Neutrophil (primary cell): ENCODE measurements at regions not wholly inside any gene's neighbourhood (a gene's known extent, or its start where the extent isn't known, plus 50 kb on each side); places are given as distances from the start of the nearest gene placed in this dataset.

Experiments used
- H3K27ac ChIP-seq: fragments of 200-600 bp; sonication (generic); 2 replicates; pipeline ENCODE4 v1.5.1; 2016; ENCODE audit warnings: mild to moderate bottlenecking, moderate library complexity
- H3K27me3 ChIP-seq: fragments of 200-600 bp; sonication (generic); 2 replicates; pipeline ENCODE4 v1.6.0; 2016; ENCODE audit warnings: mild to moderate bottlenecking
- H3K36me3 ChIP-seq: fragments of 200-600 bp; sonication (generic); 2 replicates; pipeline ENCODE4 v1.5.1; 2017
- H3K4me1 ChIP-seq, 2 experiments: fragments of 200-600 bp in 1 of 2; sonication (generic) in 1 of 2; 1 replicate in 1 of 2; 2 replicates in 1 of 2; pipeline versions ENCODE4 v1.5.1 to v1.6.1; 2013 to 2016; ENCODE audit warnings: low read depth in 1 of 2, low read length in 1 of 2, mild to moderate bottlenecking in 1 of 2, moderate library complexity in 1 of 2; ENCODE audit not compliant: control insufficient read depth in 1 of 2, insufficient read depth in 1 of 2
- H3K4me3 ChIP-seq, 2 experiments: fragments of 200-600 bp in 1 of 2; sonication (generic) in 1 of 2; 1 replicate in 1 of 2; 2 replicates in 1 of 2; pipeline ENCODE4 v1.5.1; 2013 to 2016; ENCODE audit warnings: low read depth in 1 of 2, low read length in 1 of 2, mild to moderate bottlenecking in 1 of 2, moderate library complexity in 1 of 2
- H3K9me3 ChIP-seq: fragments of 200-600 bp; sonication (generic); 2 replicates; pipeline ENCODE4 v1.5.1; 2016
- TF ChIP-seq, protein P1 (sequence below): fragments of 200-600 bp; sonication (generic); IDR thresholded peaks from 2 replicates; pipeline ENCODE4 v1.5.1; 2016; ENCODE audit warnings: antibody characterized with exemption

DNA sequence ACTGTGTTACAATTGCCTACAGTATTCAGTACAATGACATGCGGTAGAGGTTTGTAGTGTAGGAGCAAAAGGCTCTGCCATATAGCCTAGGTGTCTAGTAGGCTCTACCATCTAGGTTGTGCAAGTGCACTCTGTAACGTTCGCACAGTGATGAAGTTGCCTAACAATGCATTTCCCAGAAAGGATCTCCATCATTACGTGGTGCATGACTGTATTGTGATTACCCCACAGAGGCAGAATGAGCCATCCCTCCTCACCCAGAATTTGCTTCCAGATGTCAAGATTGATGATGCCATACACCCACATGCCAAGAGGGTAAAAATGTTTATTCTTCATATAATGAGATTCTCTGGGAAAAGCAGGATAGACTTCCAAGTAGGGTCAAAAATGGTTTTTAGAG lies 199.3 kb upstream of the CTTNBP2NL start:
- Histone ChIP-seq H3K4me1 (no peaks in the 10 kb centered on the region), H3K27me3 (no peaks in the 10 kb centered on the region), H3K27ac (no peak overlapping the region), H3K36me3 (no peaks in the 10 kb centered on the region), H3K4me3 (no peak overlapping the region), H3K9me3 (no peaks in the 10 kb centered on the region)
- TF ChIP-seq, protein P1, sequence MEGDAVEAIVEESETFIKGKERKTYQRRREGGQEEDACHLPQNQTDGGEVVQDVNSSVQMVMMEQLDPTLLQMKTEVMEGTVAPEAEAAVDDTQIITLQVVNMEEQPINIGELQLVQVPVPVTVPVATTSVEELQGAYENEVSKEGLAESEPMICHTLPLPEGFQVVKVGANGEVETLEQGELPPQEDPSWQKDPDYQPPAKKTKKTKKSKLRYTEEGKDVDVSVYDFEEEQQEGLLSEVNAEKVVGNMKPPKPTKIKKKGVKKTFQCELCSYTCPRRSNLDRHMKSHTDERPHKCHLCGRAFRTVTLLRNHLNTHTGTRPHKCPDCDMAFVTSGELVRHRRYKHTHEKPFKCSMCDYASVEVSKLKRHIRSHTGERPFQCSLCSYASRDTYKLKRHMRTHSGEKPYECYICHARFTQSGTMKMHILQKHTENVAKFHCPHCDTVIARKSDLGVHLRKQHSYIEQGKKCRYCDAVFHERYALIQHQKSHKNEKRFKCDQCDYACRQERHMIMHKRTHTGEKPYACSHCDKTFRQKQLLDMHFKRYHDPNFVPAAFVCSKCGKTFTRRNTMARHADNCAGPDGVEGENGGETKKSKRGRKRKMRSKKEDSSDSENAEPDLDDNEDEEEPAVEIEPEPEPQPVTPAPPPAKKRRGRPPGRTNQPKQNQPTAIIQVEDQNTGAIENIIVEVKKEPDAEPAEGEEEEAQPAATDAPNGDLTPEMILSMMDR, result no peak

DNA sequence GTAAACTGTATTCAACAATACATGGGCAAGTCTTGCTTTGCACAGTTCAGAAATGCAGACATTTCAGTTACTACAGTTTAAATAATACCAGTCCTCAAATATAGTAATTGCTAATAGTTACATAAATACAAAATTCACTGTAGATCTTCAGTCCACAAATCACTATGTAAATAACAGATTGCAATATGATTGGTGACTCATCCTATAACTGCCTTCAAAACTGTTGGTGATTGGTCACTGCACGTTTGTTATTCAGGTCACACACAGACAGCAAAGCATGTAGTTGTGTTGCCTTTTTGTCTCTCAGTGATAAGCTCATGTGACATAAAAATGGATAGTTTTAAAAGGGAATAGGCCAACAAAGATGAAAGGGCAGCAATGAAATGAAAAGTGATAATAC lies 186.5 kb upstream of the CTTNBP2NL start:
- H3K27ac ChIP-seq, result no peak overlapping the region
- no peaks in the 10 kb centered on the region for H3K9me3 ChIP-seq
- no peaks in the 10 kb centered on the region for H3K36me3 ChIP-seq
- TF ChIP-seq, protein P1, result no peak
- H3K4me1 ChIP-seq, result no peaks in the 10 kb centered on the region
- H3K27me3 ChIP-seq, result no peaks in the 10 kb centered on the region
- H3K4me3 ChIP-seq, result no peak overlapping the region

DNA sequence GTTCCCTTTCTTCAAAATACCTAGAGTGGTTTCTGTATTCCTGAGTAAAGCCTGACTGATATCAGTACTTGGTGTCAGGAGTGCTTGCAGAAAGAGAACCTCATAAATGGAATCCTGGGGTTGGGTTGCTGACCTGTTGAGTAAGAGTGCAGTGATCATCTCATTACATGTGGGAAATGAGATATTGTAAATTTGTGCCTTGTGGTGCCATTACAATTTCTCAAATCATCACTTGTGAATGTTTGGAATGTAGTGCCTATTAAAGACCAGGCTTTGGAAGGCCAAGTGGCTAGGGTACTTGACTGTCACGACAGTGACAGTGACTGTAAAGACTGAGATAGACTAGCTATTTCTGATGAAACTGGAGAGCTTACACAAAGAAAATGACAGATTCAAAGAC lies 176.7 kb upstream of the CTTNBP2NL start:
- no peaks in the 10 kb centered on the region for H3K4me1 ChIP-seq
- no peaks in the 10 kb centered on the region for H3K9me3 ChIP-seq
- H3K4me3 ChIP-seq, result no peak overlapping the region
- no peak overlapping the region for H3K27ac ChIP-seq
- H3K27me3 ChIP-seq, result no peaks in the 10 kb centered on the region
- H3K36me3 ChIP-seq, result no peaks in the 10 kb centered on the region
- TF ChIP-seq, protein P1, result no peak

DNA sequence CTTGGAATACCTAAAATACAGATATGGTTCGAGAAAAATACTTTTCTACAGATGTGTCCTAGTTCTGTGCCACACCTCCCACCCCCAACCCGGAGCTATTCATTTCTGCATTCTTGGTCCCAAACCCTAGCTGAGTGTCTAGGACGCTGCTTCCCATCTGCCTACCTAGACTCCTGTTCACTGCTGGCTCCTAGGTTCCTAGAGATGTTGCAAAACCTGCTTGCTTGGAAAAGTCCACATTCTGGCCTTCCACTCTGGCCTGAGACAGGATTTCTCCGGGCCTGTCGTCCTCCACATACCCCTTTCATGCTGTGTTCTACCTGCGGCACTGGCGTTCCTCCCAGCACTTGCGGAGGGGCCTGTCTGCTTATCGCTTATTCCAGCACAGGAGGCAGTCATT lies 165.8 kb upstream of the CTTNBP2NL start:
- H3K9me3 ChIP-seq, result no peaks in the 10 kb centered on the region
- H3K27me3 ChIP-seq, result no peaks in the 10 kb centered on the region
- no peaks in the 10 kb centered on the region for H3K36me3 ChIP-seq
- no peaks in the 10 kb centered on the region for H3K4me1 ChIP-seq
- TF ChIP-seq, protein P1, result no peak
- H3K4me3 ChIP-seq, result no peak overlapping the region
- H3K27ac ChIP-seq, result no peak overlapping the region

DNA sequence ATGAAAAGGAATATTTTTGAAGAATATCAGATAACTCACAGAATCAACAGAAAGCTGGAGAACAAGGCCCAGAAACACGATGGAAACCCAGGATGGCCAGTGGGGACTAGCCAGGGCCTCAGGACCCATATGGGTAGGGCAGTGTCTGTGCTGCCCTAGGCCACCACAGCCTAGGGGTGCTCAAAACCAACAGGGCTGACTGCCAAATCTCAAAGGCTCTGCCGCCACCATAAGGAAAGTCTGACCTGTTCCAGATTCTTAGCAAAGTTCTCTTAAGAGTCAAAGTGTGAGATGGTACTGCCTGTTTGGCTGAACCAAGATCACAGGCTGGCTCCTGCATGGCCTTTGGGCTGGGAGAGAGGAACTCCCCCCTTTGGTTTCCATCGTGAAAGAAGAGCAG lies 164.7 kb upstream of the CTTNBP2NL start:
- Histone ChIP-seq H3K4me1 (no peaks in the 10 kb centered on the region), H3K27me3 (no peaks in the 10 kb centered on the region), H3K36me3 (no peaks in the 10 kb centered on the region), H3K4me3 (no peak overlapping the region), H3K9me3 (no peaks in the 10 kb centered on the region), H3K27ac (no peak overlapping the region)
- TF ChIP-seq, protein P1, result no peak

DNA sequence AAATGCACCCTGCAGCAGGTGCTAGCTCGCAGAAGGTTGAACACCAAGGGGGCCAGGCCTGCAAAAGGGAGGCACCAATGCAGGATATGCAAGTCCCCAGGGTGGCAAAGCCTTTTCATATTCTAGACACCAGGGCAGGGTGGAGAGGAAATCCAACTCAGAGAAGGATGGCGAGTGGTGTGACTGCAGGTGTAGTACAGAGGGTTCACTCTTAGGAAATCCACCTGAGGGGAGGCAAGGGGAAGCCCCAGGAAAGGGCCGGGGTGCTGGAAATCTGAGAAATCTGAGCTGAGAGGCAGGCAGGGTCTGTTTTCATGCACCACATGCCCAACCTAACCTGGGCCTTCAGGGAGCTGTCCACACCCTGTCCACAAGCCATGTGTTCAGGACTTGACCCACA lies 163.2 kb upstream of the CTTNBP2NL start:
- H3K36me3 ChIP-seq, result no peaks in the 10 kb centered on the region
- no peaks in the 10 kb centered on the region for H3K9me3 ChIP-seq
- no peaks in the 10 kb centered on the region for H3K4me1 ChIP-seq
- H3K27ac ChIP-seq, result no peak overlapping the region
- TF ChIP-seq, protein P1, result no peak
- H3K27me3 ChIP-seq, result no peaks in the 10 kb centered on the region
- H3K4me3 ChIP-seq, result no peak overlapping the region
